Liver (tissue), 8 donors: ENCODE measurements at regions not wholly inside any gene's neighbourhood (a gene's known extent, or its start where the extent isn't known, plus 50 kb on each side); places are given as distances from the start of the nearest gene placed in this dataset.

Experiments
- DNase-seq: peaks from one replicate; pipeline ENCODE4 v3.0.0-alpha.2; 2017; ENCODE audit warnings: low spot score
- H3K27ac ChIP-seq, 2 donors: one replicate each; pipeline ENCODE4 v1.7.0; 2013; ENCODE audit warnings: inconsistent platforms in 2 of 2, low read length in 2 of 2, control low read depth in 1 of 2, low read depth in 1 of 2, mild to moderate bottlenecking in 1 of 2
- H3K27me3 ChIP-seq, 4 donors: one replicate each; pipeline versions ENCODE4 v1.6.1 to v1.7.0; 2013; ENCODE audit warnings: low read length in 3 of 4, inconsistent platforms in 1 of 4, mild to moderate bottlenecking in 1 of 4, moderate library complexity in 1 of 4; ENCODE audit not compliant: control insufficient read depth in 4 of 4, insufficient read depth in 4 of 4
- H3K36me3 ChIP-seq, 4 donors: one replicate each; pipeline versions ENCODE4 v1.6.1 to v1.7.0; 2013; ENCODE audit warnings: low read length in 3 of 4, mild to moderate bottlenecking in 3 of 4, low read depth in 1 of 4, moderate library complexity in 1 of 4; ENCODE audit not compliant: control insufficient read depth in 4 of 4, insufficient read depth in 3 of 4
- H3K4me1 ChIP-seq, 4 donors: one replicate each; pipeline versions ENCODE4 v1.6.1 to v1.7.0; 2013; ENCODE audit warnings: low read length in 3 of 4, mild to moderate bottlenecking in 3 of 4, moderate library complexity in 1 of 4; ENCODE audit not compliant: control insufficient read depth in 4 of 4, insufficient read depth in 4 of 4
- H3K4me3 ChIP-seq, 3 donors: one replicate each; pipeline versions ENCODE4 v1.6.1 to v1.7.0; 2013; ENCODE audit warnings: low read length in 3 of 3, control low read depth in 1 of 3, low read depth in 1 of 3, mild to moderate bottlenecking in 1 of 3
- H3K9ac ChIP-seq, 2 donors: one replicate each; pipeline ENCODE4 v1.7.0; 2013; ENCODE audit warnings: low read length in 2 of 2, mild to moderate bottlenecking in 2 of 2, moderate library complexity in 2 of 2, control low read depth in 1 of 2, low read depth in 1 of 2
- H3K9me3 ChIP-seq, 4 donors: one replicate each; pipeline versions ENCODE4 v1.6.1 to v1.7.0; 2013; ENCODE audit warnings: low read length in 3 of 4; ENCODE audit not compliant: control insufficient read depth in 4 of 4
- ATF3 ChIP-seq: IDR thresholded peaks from 2 replicates; pipeline ENCODE4 v1.6.1; 2016; ENCODE audit warnings: antibody characterized with exemption
- CTCF ChIP-seq: fragments of 150-350 bp; IDR thresholded peaks from 2 replicates; pipeline ENCODE4 v1.5.1; 2017; ENCODE audit warnings: improper control_type of control experiment, low read depth, low read length; ENCODE audit not compliant: missing input control
- EGR1 ChIP-seq, 2 donors: IDR thresholded peaks; 2 replicates each; pipeline ENCODE4 v1.6.1; 2016 to 2018; ENCODE audit warnings: antibody characterized with exemption in 2 of 2, low read depth in 2 of 2
- FOXA1 ChIP-seq: IDR thresholded peaks from 2 replicates; pipeline ENCODE4 v1.6.1; 2016; ENCODE audit warnings: antibody characterized with exemption
- FOXA2 ChIP-seq: IDR thresholded peaks from 2 replicates; pipeline ENCODE4 v1.6.1; 2016; ENCODE audit warnings: antibody characterized with exemption
- GABPA ChIP-seq, 2 donors: IDR thresholded peaks in 1 of 2; conservative IDR thresholded peaks in 1 of 2; 2 replicates each; pipeline ENCODE4 v1.6.1; 2016; ENCODE audit warnings: antibody characterized with exemption in 2 of 2, mild to moderate bottlenecking in 1 of 2, moderate library complexity in 1 of 2
- HNF4A ChIP-seq, 2 donors: conservative IDR thresholded peaks; 2 replicates each; pipeline ENCODE4 v1.6.1; 2016; ENCODE audit warnings: antibody characterized with exemption in 2 of 2, mild to moderate bottlenecking in 2 of 2
- HNF4G ChIP-seq: IDR thresholded peaks from 2 replicates; pipeline ENCODE4 v1.6.1; 2016; ENCODE audit warnings: antibody characterized with exemption
- JUND ChIP-seq, 2 donors: IDR thresholded peaks; 2 replicates each; pipeline ENCODE4 v1.6.1; 2016; ENCODE audit warnings: antibody characterized with exemption in 2 of 2
- MAX ChIP-seq: IDR thresholded peaks from 2 replicates; pipeline ENCODE4 v1.6.1; 2016; ENCODE audit warnings: antibody characterized with exemption
- NR2F2 ChIP-seq: IDR thresholded peaks from 2 replicates; pipeline ENCODE4 v1.6.1; 2016; ENCODE audit warnings: antibody characterized with exemption
- RAD21 ChIP-seq, 2 donors: IDR thresholded peaks; 2 replicates each; pipeline ENCODE4 v1.6.1; 2016; ENCODE audit warnings: antibody characterized with exemption in 2 of 2, mild to moderate bottlenecking in 2 of 2
- RXRA ChIP-seq, 2 donors: IDR thresholded peaks; 2 replicates each; pipeline ENCODE4 v1.6.1; 2017 to 2018; ENCODE audit warnings: antibody characterized with exemption in 2 of 2, mild to moderate bottlenecking in 1 of 2
- SP1 ChIP-seq: IDR thresholded peaks from 2 replicates; pipeline ENCODE4 v1.6.1; 2018; ENCODE audit warnings: antibody characterized with exemption, mild to moderate bottlenecking
- TAF1 ChIP-seq: conservative IDR thresholded peaks from 2 replicates; pipeline ENCODE4 v1.6.1; 2016; ENCODE audit warnings: antibody characterized with exemption, mild to moderate bottlenecking
- ZBTB33 ChIP-seq: IDR thresholded peaks from 2 replicates; pipeline ENCODE4 v1.6.1; 2016; ENCODE audit warnings: antibody characterized with exemption
- WGBS: extraction: QIAGEN DNeasy Blood & Tissue Kit; methylation state at CpG from one replicate; pipeline ENCODE4 v1.1.7; 2013; 5-methylcytosine and 5-hydroxymethylcytosine counted together
- TF ChIP-seq, protein P1 (sequence below): IDR thresholded peaks from 2 replicates; pipeline ENCODE4 v1.6.1; 2016; ENCODE audit warnings: antibody characterized with exemption, mild to moderate bottlenecking
- donor health status: healthy.
- donor health status: healthy.
- donor health status: healthy.
- donor health status: healthy.
- donor health status: healthy.

DNA sequence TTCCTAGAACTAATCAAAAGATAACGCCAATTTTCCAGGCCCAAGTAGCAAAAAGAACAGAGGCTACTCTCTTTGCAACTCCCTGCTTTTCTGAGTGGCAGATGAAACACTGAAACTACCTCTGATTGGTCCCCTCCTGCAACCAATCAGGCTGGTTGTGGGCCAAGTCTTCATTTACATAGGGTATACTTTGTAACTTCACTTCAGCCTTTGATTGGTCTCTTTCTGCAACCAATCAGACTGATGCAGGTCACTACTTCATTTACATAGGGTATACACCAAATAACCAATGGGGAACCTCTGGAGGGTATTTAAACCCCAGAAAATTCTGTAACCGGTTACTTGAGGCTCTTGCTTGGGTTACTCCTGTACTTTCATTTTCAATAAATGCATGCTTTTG lies 289.6 kb downstream of the MED10 start:
- H3K4me1 ChIP-seq: no peaks in the 10 kb centered on the region

GRCh38 chr5:6087576-6087975 lies 290.8 kb downstream of the MED10 start:
- H3K9me3 ChIP-seq: no peaks in the 10 kb centered on the region
- no peak overlapping the region for H3K9ac ChIP-seq
- no peaks in the 10 kb centered on the region for H3K4me1 ChIP-seq
- no peak overlapping the region for H3K4me3 ChIP-seq
- no peaks in the 10 kb centered on the region for H3K36me3 ChIP-seq
- no peak overlapping the region for H3K27ac ChIP-seq
- no peaks in the 10 kb centered on the region for H3K27me3 ChIP-seq
- no peak for DNase-seq
- 91% methylated on average over 12 of the region's 12 CpGs for WGBS
- TF ChIP-seq ATF3 (no peak), EGR1 (IDR thresholded peaks at IDR 0.05; ENCODE audit: low read depth in 2 of 2) (no peak), HNF4A (conservative IDR thresholded peaks at IDR 0.05) (no peak), NR2F2 (no peak), MAX (no peak), RAD21 (IDR thresholded peaks at IDR 0.05) (no peak), FOXA2 (no peak), TAF1 (no peak), FOXA1 (no peak), ZBTB33 (no peak), JUND (IDR thresholded peaks at IDR 0.05) (no peak), GABPA (IDR thresholded peaks at IDR 0.05 in 1 of 2, conservative IDR thresholded peaks at IDR 0.05 in 1 of 2) (no peak), SP1 (no peak), RXRA (IDR thresholded peaks at IDR 0.05) (no peak), HNF4G (no peak)
- TF ChIP-seq, protein P1, sequence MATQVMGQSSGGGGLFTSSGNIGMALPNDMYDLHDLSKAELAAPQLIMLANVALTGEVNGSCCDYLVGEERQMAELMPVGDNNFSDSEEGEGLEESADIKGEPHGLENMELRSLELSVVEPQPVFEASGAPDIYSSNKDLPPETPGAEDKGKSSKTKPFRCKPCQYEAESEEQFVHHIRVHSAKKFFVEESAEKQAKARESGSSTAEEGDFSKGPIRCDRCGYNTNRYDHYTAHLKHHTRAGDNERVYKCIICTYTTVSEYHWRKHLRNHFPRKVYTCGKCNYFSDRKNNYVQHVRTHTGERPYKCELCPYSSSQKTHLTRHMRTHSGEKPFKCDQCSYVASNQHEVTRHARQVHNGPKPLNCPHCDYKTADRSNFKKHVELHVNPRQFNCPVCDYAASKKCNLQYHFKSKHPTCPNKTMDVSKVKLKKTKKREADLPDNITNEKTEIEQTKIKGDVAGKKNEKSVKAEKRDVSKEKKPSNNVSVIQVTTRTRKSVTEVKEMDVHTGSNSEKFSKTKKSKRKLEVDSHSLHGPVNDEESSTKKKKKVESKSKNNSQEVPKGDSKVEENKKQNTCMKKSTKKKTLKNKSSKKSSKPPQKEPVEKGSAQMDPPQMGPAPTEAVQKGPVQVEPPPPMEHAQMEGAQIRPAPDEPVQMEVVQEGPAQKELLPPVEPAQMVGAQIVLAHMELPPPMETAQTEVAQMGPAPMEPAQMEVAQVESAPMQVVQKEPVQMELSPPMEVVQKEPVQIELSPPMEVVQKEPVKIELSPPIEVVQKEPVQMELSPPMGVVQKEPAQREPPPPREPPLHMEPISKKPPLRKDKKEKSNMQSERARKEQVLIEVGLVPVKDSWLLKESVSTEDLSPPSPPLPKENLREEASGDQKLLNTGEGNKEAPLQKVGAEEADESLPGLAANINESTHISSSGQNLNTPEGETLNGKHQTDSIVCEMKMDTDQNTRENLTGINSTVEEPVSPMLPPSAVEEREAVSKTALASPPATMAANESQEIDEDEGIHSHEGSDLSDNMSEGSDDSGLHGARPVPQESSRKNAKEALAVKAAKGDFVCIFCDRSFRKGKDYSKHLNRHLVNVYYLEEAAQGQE: no peak

More for the DNA sequence above, 289.6 kb downstream of the MED10 start:
- no peak overlapping the region for H3K4me3 ChIP-seq
- no peak overlapping the region for H3K9ac ChIP-seq
- no peak for DNase-seq
- H3K27me3 ChIP-seq: no peaks in the 10 kb centered on the region
- 90% methylated on average over 2 of the region's 2 CpGs for WGBS
- TF ChIP-seq ATF3 (no peak), CTCF (no peak), NR2F2 (no peak), ZBTB33 (no peak)
- H3K9me3 ChIP-seq: peaks cover 0 to 2% (median 0%) of the 10 kb centered on the region in 4 donors
- H3K27ac ChIP-seq: no peak overlapping the region
- no peaks in the 10 kb centered on the region for H3K36me3 ChIP-seq
